ENCODE measurements at regions not wholly inside any gene's neighbourhood (a gene's known extent, or its start where the extent isn't known, plus 50 kb on each side); places are given as distances from the start of the nearest gene placed in this dataset.
A peak's percentile ranks its signal among the peaks of the same experiment; 100 is the strongest.

GRCh38 chr2:221704442-221704841 is 132.3 kb upstream of the EPHA4 start:
- no peak for DNase-seq (ENCODE audit: low read depth, low spot score)

- DNase-seq (ENCODE audit: low read depth, low spot score): no peak
Measured at GRCh38 chr2:221693365-221693764, 121.3 kb upstream of the EPHA4 start.

GRCh38 chr2:221691571-221691970 is 119.5 kb upstream of the EPHA4 start:
- DNase-seq (ENCODE audit: low read depth, low spot score): no peak

GRCh38 chr2:221689140-221689539 is 117.0 kb upstream of the EPHA4 start:
- no peak for DNase-seq (ENCODE audit: low read depth, low spot score)

- DNase-seq (ENCODE audit: low read depth, low spot score): no peak
Measured at GRCh38 chr2:221680548-221680947, 108.4 kb upstream of the EPHA4 start.

- no peak for DNase-seq (ENCODE audit: low read depth, low spot score)
Measured at GRCh38 chr2:221677688-221678087, 105.6 kb upstream of the EPHA4 start.

- DNase-seq (ENCODE audit: low read depth, low spot score): no peak
Measured at GRCh38 chr2:221676566-221677172, 104.6 kb upstream of the EPHA4 start.

GRCh38 chr2:221675201-221675908 is 103.3 kb upstream of the EPHA4 start:
- DNase-seq (ENCODE audit: low read depth, low spot score): no peak

- DNase-seq (ENCODE audit: low read depth, low spot score): no peak
Measured at GRCh38 chr2:221674446-221674845, 102.3 kb upstream of the EPHA4 start.

- no peak for DNase-seq (ENCODE audit: low read depth, low spot score)
Measured at GRCh38 chr2:221673248-221673647, 101.1 kb upstream of the EPHA4 start.

GRCh38 chr2:221671515-221671914 is 99.4 kb upstream of the EPHA4 start:
- no peak for DNase-seq (ENCODE audit: low read depth, low spot score)

- no peak for DNase-seq (ENCODE audit: low read depth, low spot score)
Measured at GRCh38 chr2:221662689-221663391, 90.7 kb upstream of the EPHA4 start.

- no peak for DNase-seq (ENCODE audit: low read depth, low spot score)
Measured at GRCh38 chr2:221657806-221658205, 85.7 kb upstream of the EPHA4 start.

- no peak for DNase-seq (ENCODE audit: low read depth, low spot score)
Measured at GRCh38 chr2:221655300-221655699, 83.2 kb upstream of the EPHA4 start.

- no peak for DNase-seq (ENCODE audit: low read depth, low spot score)
Measured at GRCh38 chr2:221653182-221653581, 81.1 kb upstream of the EPHA4 start.

GRCh38 chr2:221649051-221649775 is 77.1 kb upstream of the EPHA4 start:
- peak; percentile 55 for DNase-seq (ENCODE audit: low read depth, low spot score)

- DNase-seq (ENCODE audit: low read depth, low spot score): no peak
Measured at GRCh38 chr2:221642447-221642846, 70.3 kb upstream of the EPHA4 start.

- DNase-seq (ENCODE audit: low read depth, low spot score): peak; percentile 93
Measured at GRCh38 chr2:221641181-221641871, 69.2 kb upstream of the EPHA4 start.

GRCh38 chr2:221640686-221641085 is 68.6 kb upstream of the EPHA4 start:
- DNase-seq (ENCODE audit: low read depth, low spot score): no peak

GRCh38 chr2:221637851-221638250 is 65.7 kb upstream of the EPHA4 start:
- DNase-seq (ENCODE audit: low read depth, low spot score): no peak

- no peak for DNase-seq (ENCODE audit: low read depth, low spot score)
Measured at GRCh38 chr2:221635949-221636348, 63.8 kb upstream of the EPHA4 start.

Data from pulmonary artery endothelial cell (primary cell).